Ishikawa (cell line): ENCODE measurements at regions not wholly inside any gene's neighbourhood (a gene's known extent, or its start where the extent isn't known, plus 50 kb on each side); places are given as distances from the start of the nearest gene placed in this dataset.

Experiments used
- CEBPB ChIP-seq: IDR thresholded peaks from 2 replicates; pipeline ENCODE4 v1.6.1; 2012
- CREB1 ChIP-seq: IDR thresholded peaks from 2 replicates; pipeline ENCODE4 v1.6.1; 2012; ENCODE audit warnings: low read depth
- EGR1 ChIP-seq: IDR thresholded peaks from 2 replicates; pipeline ENCODE4 v1.6.1; 2012
- EP300 ChIP-seq: IDR thresholded peaks from 2 replicates; pipeline ENCODE4 v1.6.1; 2012; ENCODE audit warnings: borderline replicate concordance
- RAD21 ChIP-seq: IDR thresholded peaks from 2 replicates; pipeline ENCODE4 v1.6.1; 2012; ENCODE audit warnings: low read depth
- REST ChIP-seq: IDR thresholded peaks from 2 replicates; pipeline ENCODE4 v1.6.1; 2012; ENCODE audit warnings: low read depth, mild to moderate bottlenecking
- TAF1 ChIP-seq: IDR thresholded peaks from 2 replicates; pipeline ENCODE4 v1.6.1; 2012; ENCODE audit warnings: low read depth, mild to moderate bottlenecking
- USF1 ChIP-seq: IDR thresholded peaks from 2 replicates; pipeline ENCODE4 v1.6.1; 2012
- YY1 ChIP-seq: IDR thresholded peaks from 2 replicates; pipeline ENCODE4 v1.6.1; 2012; ENCODE audit warnings: low read depth
- TF ChIP-seq, protein P1 (sequence below): IDR thresholded peaks from 2 replicates; pipeline ENCODE4 v1.6.1; 2012

- TF ChIP-seq RAD21 (no peak), CREB1 (no peak), USF1 (no peak), YY1 (no peak), EP300 (no peak), REST (no peak), TAF1 (no peak), CEBPB (no peak), EGR1 (no peak)
- TF ChIP-seq, protein P1, sequence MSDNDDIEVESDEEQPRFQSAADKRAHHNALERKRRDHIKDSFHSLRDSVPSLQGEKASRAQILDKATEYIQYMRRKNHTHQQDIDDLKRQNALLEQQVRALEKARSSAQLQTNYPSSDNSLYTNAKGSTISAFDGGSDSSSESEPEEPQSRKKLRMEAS = no peak
Observed at GRCh38 chr21:17201741-17202260, 311.0 kb upstream of the CXADR start.
